ENCODE measurements at regions not wholly inside any gene's neighbourhood (a gene's known extent, or its start where the extent isn't known, plus 50 kb on each side); places are given as distances from the start of the nearest gene placed in this dataset.

- DNase-seq (ENCODE audit: low read depth): no peak
Measured at GRCh38 chr13:104034891-104035290, 968.7 kb upstream of the SLC10A2 start.

GRCh38 chr13:104025303-104025702 lies 959.1 kb upstream of the SLC10A2 start:
- no peak for DNase-seq (ENCODE audit: low read depth)

GRCh38 chr13:104024416-104025170 lies 958.4 kb upstream of the SLC10A2 start:
- DNase-seq (ENCODE audit: low read depth): no peak

- no peak for DNase-seq (ENCODE audit: low read depth)
Measured at GRCh38 chr13:104021806-104022397, 955.7 kb upstream of the SLC10A2 start.

GRCh38 chr13:104017317-104017716 lies 951.1 kb upstream of the SLC10A2 start:
- no peak for DNase-seq (ENCODE audit: low read depth)

GRCh38 chr13:104015646-104016396 lies 949.6 kb upstream of the SLC10A2 start:
- DNase-seq (ENCODE audit: low read depth): no peak

- no peak for DNase-seq (ENCODE audit: low read depth)
Measured at GRCh38 chr13:104014803-104015645, 948.8 kb upstream of the SLC10A2 start.

- no peak for DNase-seq (ENCODE audit: low read depth)
Measured at GRCh38 chr13:104011505-104012241, 945.5 kb upstream of the SLC10A2 start.

GRCh38 chr13:104008541-104009435 lies 942.6 kb upstream of the SLC10A2 start:
- DNase-seq (ENCODE audit: low read depth): no peak

GRCh38 chr13:104008075-104008474 lies 941.9 kb upstream of the SLC10A2 start:
- no peak for DNase-seq (ENCODE audit: low read depth)

- no peak for DNase-seq (ENCODE audit: low read depth)
Measured at GRCh38 chr13:104006625-104007075, 940.4 kb upstream of the SLC10A2 start.

- DNase-seq (ENCODE audit: low read depth): no peak
Measured at GRCh38 chr13:104004572-104004971, 938.4 kb upstream of the SLC10A2 start.

GRCh38 chr13:104002216-104002615 lies 936.0 kb upstream of the SLC10A2 start:
- DNase-seq (ENCODE audit: low read depth): no peak

GRCh38 chr13:104001766-104002165 lies 935.5 kb upstream of the SLC10A2 start:
- DNase-seq (ENCODE audit: low read depth): no peak

- no peak for DNase-seq (ENCODE audit: low read depth)
Measured at GRCh38 chr13:103996733-103997132, 930.5 kb upstream of the SLC10A2 start.

GRCh38 chr13:103983948-103984347 lies 917.7 kb upstream of the SLC10A2 start:
- DNase-seq (ENCODE audit: low read depth): no peak

- DNase-seq (ENCODE audit: low read depth): no peak
Measured at GRCh38 chr13:103976371-103976770, 910.2 kb upstream of the SLC10A2 start.

GRCh38 chr13:103973740-103974139 lies 907.5 kb upstream of the SLC10A2 start:
- DNase-seq (ENCODE audit: low read depth): no peak

- no peak for DNase-seq (ENCODE audit: low read depth)
Measured at GRCh38 chr13:103969520-103970050, 903.4 kb upstream of the SLC10A2 start.

All from stimulated activated CD4-positive, alpha-beta T cell treated with anti-CD3 and anti-CD28 coated beads, Interleukin-2, amount 100 ng/mL, for 4 hours (primary cell).